Kidney (tissue), 13 donors: ENCODE measurements at regions not wholly inside any gene's neighbourhood (a gene's known extent, or its start where the extent isn't known, plus 50 kb on each side); places are given as distances from the start of the nearest gene placed in this dataset.

ENCODE experiments used
- DNase-seq, 5 donors: peaks; one replicate each; pipeline ENCODE4 v3.0.0-alpha.2; 2013 to 2020
- FAIRE-seq: peaks from 2 replicates; lab custom pipeline; 2012; peaks lifted over from hg19 to GRCh38; lab: Jason Lieb, UNC
- H3K27ac ChIP-seq, 2 donors: one replicate each; pipeline ENCODE4 v1.7.0; 2013; ENCODE audit warnings: low read depth in 2 of 2, low read length in 2 of 2, inconsistent platforms in 1 of 2
- H3K27me3 ChIP-seq: one replicate; pipeline ENCODE4 v1.7.1; 2013; ENCODE audit warnings: low read length, inconsistent platforms; ENCODE audit not compliant: control insufficient read depth, insufficient read depth
- H3K36me3 ChIP-seq, 3 donors: one replicate each; pipeline versions ENCODE4 v1.7.0 to v1.7.1; 2013; ENCODE audit warnings: low read length in 3 of 3, control low read depth in 1 of 3, inconsistent platforms in 1 of 3; ENCODE audit not compliant: insufficient read depth in 3 of 3, control insufficient read depth in 2 of 3
- H3K4me1 ChIP-seq, 3 donors: one replicate each; pipeline versions ENCODE4 v1.7.0 to v1.7.1; 2013; ENCODE audit warnings: low read length in 3 of 3, inconsistent platforms in 1 of 3, low read depth in 1 of 3; ENCODE audit not compliant: control insufficient read depth in 2 of 3, insufficient read depth in 2 of 3
- H3K4me3 ChIP-seq, 3 donors: one replicate each; pipeline versions ENCODE4 v1.7.0 to v1.8.1; 2013; ENCODE audit warnings: low read length in 3 of 3, control low read depth in 1 of 3, inconsistent platforms in 1 of 3
- H3K9ac ChIP-seq, 3 donors: one replicate each; pipeline versions ENCODE4 v1.7.0 to v1.7.1; 2013; ENCODE audit warnings: low read length in 3 of 3, control low read depth in 1 of 3, inconsistent platforms in 1 of 3
- H3K9me3 ChIP-seq, 3 donors: one replicate each; pipeline versions ENCODE4 v1.7.0 to v1.7.1; 2013; ENCODE audit warnings: low read length in 3 of 3, control low read depth in 1 of 3, inconsistent platforms in 1 of 3; ENCODE audit not compliant: control insufficient read depth in 2 of 3, insufficient read depth in 1 of 3
- CTCF ChIP-seq: IDR thresholded peaks from 3 replicates; pipeline ENCODE4 v1.5.1; 2012; ENCODE audit warnings: mild to moderate bottlenecking, moderate library complexity, borderline replicate concordance; ENCODE audit not compliant: insufficient read depth; ENCODE audit errors: extremely low read depth
- intact Hi-C: fragments of 100-400 bp; cut with DNase I; formaldehyde crosslinking; loops from one replicate; pipeline ENCODE4 v1.11.1; 2022
- donor health status: control.
- donor health status: control.
- donor health status: control.
- donor health status: control.
- donor health status: control.
- donor health status: DM: yes; HTN: yes; CAD: no.
- donor health status: Normal renal cell carcinoma (clear cell type).

GRCh38 chr2:14543284-14543683 is 89.2 kb upstream of the LRATD1 start:
- no peaks in the 10 kb centered on the region for H3K4me1 ChIP-seq
- peak in 1 of 5 donors; percentile 11 for DNase-seq
- intact Hi-C loops = no loop called here

GRCh38 chr2:14544247-14544646 is 88.3 kb upstream of the LRATD1 start:
- no peaks in the 10 kb centered on the region for H3K36me3 ChIP-seq
- H3K4me3 ChIP-seq = no peak overlapping the region
- no peaks in the 10 kb centered on the region for H3K4me1 ChIP-seq
- TF ChIP-seq CTCF = no peak
- H3K27me3 ChIP-seq = no peaks in the 10 kb centered on the region
- H3K9ac ChIP-seq = no peak overlapping the region
- no peak for DNase-seq
- FAIRE-seq = no peak
- intact Hi-C loops = no loop called here
- H3K27ac ChIP-seq = no peak overlapping the region
- H3K9me3 ChIP-seq = no peaks in the 10 kb centered on the region

More at GRCh38 chr2:14543284-14543683, 89.2 kb upstream of the LRATD1 start:
- H3K27ac ChIP-seq = no peak overlapping the region
- no peak for FAIRE-seq
- no peak overlapping the region for H3K4me3 ChIP-seq
- H3K36me3 ChIP-seq = no peaks in the 10 kb centered on the region
- H3K9me3 ChIP-seq = no peaks in the 10 kb centered on the region
- no peaks in the 10 kb centered on the region for H3K27me3 ChIP-seq
- H3K9ac ChIP-seq = no peak overlapping the region
- no peak for TF ChIP-seq CTCF

- no peak overlapping the region for H3K27ac ChIP-seq
- FAIRE-seq = no peak
- no peaks in the 10 kb centered on the region for H3K27me3 ChIP-seq
- H3K36me3 ChIP-seq = no peaks in the 10 kb centered on the region
- no peaks in the 10 kb centered on the region for H3K4me1 ChIP-seq
- no peaks in the 10 kb centered on the region for H3K9me3 ChIP-seq
- H3K4me3 ChIP-seq = no peak overlapping the region
- TF ChIP-seq CTCF = no peak
- H3K9ac ChIP-seq = no peak overlapping the region
- intact Hi-C loops = no loop called here
- no peak for DNase-seq
Observed at GRCh38 chr2:14547830-14548229, 84.7 kb upstream of the LRATD1 start.

GRCh38 chr2:14550658-14551057 is 81.9 kb upstream of the LRATD1 start:
- FAIRE-seq (no peak), DNase-seq (no peak)
- Histone ChIP-seq H3K27ac (no peak overlapping the region), H3K4me1 (no peaks in the 10 kb centered on the region), H3K4me3 (no peak overlapping the region), H3K9ac (no peak overlapping the region), H3K9me3 (no peaks in the 10 kb centered on the region), H3K27me3 (no peaks in the 10 kb centered on the region), H3K36me3 (no peaks in the 10 kb centered on the region)
- intact Hi-C loops = no loop called here
- no peak for TF ChIP-seq CTCF
